SU-DHL-6 (cell line): ENCODE measurements at regions not wholly inside any gene's neighbourhood (a gene's known extent, or its start where the extent isn't known, plus 50 kb on each side); places are given as distances from the start of the nearest gene placed in this dataset.

Experiments
- EZH2phosphoT487 ChIP-seq: fragments of 200-600 bp; sonication (generic), shearing (Covaris generic); conservative IDR thresholded peaks from 2 replicates; pipeline ENCODE4 v1.6.1; 2018; ENCODE audit warnings: mild to moderate bottlenecking, antibody characterized with exemption, low read length, moderate library complexity, mixed read lengths
- TF ChIP-seq, protein P1 (sequence below): fragments of 200-600 bp; sonication (generic); IDR thresholded peaks from one replicate; pipeline ENCODE4 v1.5.1; 2017; ENCODE audit warnings: antibody characterized with exemption, mild to moderate bottlenecking, low read length, moderate library complexity; ENCODE audit not compliant: insufficient read depth, poor library complexity, severe bottlenecking

DNA sequence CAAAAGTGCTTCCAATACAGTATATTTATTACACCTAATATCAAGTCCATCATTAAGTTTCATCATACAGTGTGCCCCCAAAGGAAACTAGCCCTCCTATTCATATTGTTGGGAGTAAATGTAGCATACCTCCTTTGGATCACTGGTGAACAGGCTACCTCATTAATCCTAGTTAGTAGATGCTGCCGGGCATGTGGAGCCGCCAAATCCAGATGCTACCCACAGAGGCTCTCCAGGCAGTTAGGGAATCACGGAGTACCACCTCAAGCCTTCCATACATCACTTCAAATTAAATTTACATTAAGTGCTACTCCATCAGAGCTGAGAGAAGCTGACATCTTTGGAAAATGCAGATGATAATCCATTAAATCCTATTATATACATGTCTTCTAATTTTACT is 121.7 kb upstream of the FOXD3 start:
- TF ChIP-seq EZH2phosphoT487 = no peak
- TF ChIP-seq, protein P1, sequence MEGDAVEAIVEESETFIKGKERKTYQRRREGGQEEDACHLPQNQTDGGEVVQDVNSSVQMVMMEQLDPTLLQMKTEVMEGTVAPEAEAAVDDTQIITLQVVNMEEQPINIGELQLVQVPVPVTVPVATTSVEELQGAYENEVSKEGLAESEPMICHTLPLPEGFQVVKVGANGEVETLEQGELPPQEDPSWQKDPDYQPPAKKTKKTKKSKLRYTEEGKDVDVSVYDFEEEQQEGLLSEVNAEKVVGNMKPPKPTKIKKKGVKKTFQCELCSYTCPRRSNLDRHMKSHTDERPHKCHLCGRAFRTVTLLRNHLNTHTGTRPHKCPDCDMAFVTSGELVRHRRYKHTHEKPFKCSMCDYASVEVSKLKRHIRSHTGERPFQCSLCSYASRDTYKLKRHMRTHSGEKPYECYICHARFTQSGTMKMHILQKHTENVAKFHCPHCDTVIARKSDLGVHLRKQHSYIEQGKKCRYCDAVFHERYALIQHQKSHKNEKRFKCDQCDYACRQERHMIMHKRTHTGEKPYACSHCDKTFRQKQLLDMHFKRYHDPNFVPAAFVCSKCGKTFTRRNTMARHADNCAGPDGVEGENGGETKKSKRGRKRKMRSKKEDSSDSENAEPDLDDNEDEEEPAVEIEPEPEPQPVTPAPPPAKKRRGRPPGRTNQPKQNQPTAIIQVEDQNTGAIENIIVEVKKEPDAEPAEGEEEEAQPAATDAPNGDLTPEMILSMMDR = no peak
